Left ventricle myocardium inferior (tissue), 1 donor: ENCODE measurements at regions not wholly inside any gene's neighbourhood (a gene's known extent, or its start where the extent isn't known, plus 50 kb on each side); places are given as distances from the start of the nearest gene placed in this dataset.
"Not testable (repeated sequence)": the region's sequence is repeated elsewhere in the genome, so short reads cannot be mapped to it uniquely, and the experiment has no call there.

Experiments
- DNase-seq: peaks from one replicate; pipeline ENCODE4 v3.0.0-alpha.2; 2020
- H3K27ac ChIP-seq: fragments of 200-600 bp; replicated peaks from 2 replicates; pipeline ENCODE4 v1.8.0; 2021
- H3K27me3 ChIP-seq: fragments of 200-600 bp; 2 replicates; pipeline ENCODE4 v1.8.0; 2021; ENCODE audit warnings: low read depth
- H3K36me3 ChIP-seq: fragments of 200-600 bp; 2 replicates; pipeline ENCODE4 v1.8.0; 2021
- H3K4me1 ChIP-seq: fragments of 200-600 bp; 2 replicates; pipeline ENCODE4 v1.8.0; 2021
- H3K4me3 ChIP-seq: fragments of 200-600 bp; 2 replicates; pipeline ENCODE4 v1.8.0; 2021; ENCODE audit warnings: mild to moderate bottlenecking, moderate library complexity
- H3K9me3 ChIP-seq: fragments of 200-600 bp; replicated peaks from 2 replicates; pipeline ENCODE4 v1.8.0; 2021
- intact Hi-C: fragments of 100-400 bp; cut with micrococcal nuclease; formaldehyde crosslinking; loops from one replicate; pipeline ENCODE4 v1.11.0; 2022
- TF ChIP-seq, protein P1 (sequence below): fragments of 200-600 bp; IDR thresholded peaks from 2 replicates; pipeline ENCODE4 v1.8.0; 2021; ENCODE audit warnings: antibody characterized with exemption, mild to moderate bottlenecking, borderline replicate concordance
- donor health status: DM: no; HTN: yes; CAD: no; lungs with severe emphysema.

DNA sequence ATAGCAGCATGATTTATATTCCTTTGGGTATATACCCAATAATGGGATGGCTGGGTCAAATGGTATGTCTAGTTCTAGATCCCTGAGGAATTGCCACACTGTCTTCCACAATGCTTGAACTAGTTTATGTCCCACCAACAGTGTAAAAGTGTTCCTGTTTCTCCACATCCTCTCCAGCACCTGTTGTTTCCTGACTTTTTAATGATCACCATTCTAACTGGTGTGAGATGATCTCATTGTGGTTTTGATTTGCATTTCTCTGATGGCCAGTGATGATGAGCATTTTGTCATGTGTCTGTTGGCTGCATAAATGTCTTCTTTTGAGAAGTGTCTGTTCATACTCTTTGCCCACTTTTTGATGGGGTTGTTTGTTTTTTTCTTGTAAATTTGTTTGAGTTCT, 54.0 kb upstream of the GPR89A start:
- H3K27ac ChIP-seq, intact Hi-C loops, DNase-seq, H3K27me3 ChIP-seq, H3K4me3 ChIP-seq, H3K4me1 ChIP-seq, H3K36me3 ChIP-seq: not testable (repeated sequence)
- peaks cover 12% of the 10 kb centered on the region for H3K9me3 ChIP-seq

DNA sequence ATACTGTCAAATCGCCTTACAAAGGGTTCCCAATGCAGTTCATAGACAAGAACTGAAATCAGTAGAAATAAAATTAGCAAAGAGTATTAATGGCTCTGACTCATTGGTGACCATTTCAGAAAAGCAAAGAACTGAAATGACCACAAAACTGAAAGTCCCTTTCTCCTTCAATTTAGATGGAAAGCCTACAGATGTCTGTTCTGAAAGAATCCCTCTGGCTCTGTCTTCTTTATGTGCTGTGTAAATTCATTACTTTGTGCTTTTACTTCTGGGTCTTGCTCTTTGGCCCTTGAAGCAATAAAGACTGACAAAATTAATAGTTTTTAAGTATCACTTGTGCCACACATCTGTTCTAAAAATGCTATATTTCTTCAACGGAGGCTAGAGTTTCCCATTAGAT, 62.7 kb upstream of the GPR89A start:
- DNase-seq: no peak
- Histone ChIP-seq H3K9me3 (no peaks in the 10 kb centered on the region), H3K4me1 (no peaks in the 10 kb centered on the region), H3K36me3 (no peaks in the 10 kb centered on the region), H3K27me3 (peaks cover 33% of the 10 kb centered on the region), H3K27ac (no peak overlapping the region), H3K4me3 (no peak overlapping the region)
- TF ChIP-seq, protein P1, sequence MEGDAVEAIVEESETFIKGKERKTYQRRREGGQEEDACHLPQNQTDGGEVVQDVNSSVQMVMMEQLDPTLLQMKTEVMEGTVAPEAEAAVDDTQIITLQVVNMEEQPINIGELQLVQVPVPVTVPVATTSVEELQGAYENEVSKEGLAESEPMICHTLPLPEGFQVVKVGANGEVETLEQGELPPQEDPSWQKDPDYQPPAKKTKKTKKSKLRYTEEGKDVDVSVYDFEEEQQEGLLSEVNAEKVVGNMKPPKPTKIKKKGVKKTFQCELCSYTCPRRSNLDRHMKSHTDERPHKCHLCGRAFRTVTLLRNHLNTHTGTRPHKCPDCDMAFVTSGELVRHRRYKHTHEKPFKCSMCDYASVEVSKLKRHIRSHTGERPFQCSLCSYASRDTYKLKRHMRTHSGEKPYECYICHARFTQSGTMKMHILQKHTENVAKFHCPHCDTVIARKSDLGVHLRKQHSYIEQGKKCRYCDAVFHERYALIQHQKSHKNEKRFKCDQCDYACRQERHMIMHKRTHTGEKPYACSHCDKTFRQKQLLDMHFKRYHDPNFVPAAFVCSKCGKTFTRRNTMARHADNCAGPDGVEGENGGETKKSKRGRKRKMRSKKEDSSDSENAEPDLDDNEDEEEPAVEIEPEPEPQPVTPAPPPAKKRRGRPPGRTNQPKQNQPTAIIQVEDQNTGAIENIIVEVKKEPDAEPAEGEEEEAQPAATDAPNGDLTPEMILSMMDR: no peak
- intact Hi-C loops: no loop called here

DNA sequence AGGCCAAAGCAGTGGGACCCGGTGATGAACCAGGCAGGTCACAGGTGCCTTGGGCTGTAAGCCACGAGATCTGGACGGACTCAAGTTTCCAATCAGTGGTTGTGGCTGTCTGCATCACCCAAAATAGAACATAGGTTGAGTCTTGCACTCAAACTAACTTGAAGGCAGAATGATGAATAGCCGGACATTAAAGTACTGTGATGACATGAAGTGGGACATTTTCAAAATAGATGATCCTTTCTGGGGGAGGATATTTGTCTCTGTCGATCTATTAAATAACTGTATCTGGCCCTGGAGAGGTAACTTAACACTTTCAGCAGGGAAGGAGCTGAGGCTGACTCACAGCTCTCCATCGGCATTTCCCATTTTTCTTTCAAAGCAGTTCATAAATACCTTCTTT, 66.1 kb upstream of the GPR89A start:
- H3K9me3 ChIP-seq, H3K36me3 ChIP-seq, H3K4me1 ChIP-seq, intact Hi-C loops, H3K27ac ChIP-seq, DNase-seq, H3K4me3 ChIP-seq: not testable (repeated sequence)
- peaks cover 33% of the 10 kb centered on the region for H3K27me3 ChIP-seq

DNA sequence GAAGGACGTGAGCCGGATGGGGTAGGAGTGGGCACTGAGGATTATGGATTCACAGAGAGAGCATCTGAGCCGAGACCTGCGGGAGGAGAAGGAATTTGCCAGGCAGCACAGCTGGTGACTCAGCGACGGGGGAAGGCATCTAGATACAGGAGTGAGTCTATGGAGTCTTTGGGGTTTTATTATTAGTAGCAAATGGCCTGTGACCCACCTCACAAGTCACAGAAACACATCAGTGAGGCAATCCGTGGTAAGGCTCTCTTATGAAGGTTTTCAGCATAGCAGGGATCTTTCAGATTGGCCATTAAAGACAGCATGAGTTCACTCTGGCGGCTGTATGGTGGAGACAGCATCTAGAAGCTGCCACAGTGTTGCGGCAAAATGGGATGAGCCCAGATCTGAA, 66.5 kb upstream of the GPR89A start:
- H3K4me1 ChIP-seq, H3K9me3 ChIP-seq, H3K4me3 ChIP-seq, H3K27ac ChIP-seq, DNase-seq, intact Hi-C loops, H3K36me3 ChIP-seq: not testable (repeated sequence)
- peaks cover 33% of the 10 kb centered on the region for H3K27me3 ChIP-seq

DNA sequence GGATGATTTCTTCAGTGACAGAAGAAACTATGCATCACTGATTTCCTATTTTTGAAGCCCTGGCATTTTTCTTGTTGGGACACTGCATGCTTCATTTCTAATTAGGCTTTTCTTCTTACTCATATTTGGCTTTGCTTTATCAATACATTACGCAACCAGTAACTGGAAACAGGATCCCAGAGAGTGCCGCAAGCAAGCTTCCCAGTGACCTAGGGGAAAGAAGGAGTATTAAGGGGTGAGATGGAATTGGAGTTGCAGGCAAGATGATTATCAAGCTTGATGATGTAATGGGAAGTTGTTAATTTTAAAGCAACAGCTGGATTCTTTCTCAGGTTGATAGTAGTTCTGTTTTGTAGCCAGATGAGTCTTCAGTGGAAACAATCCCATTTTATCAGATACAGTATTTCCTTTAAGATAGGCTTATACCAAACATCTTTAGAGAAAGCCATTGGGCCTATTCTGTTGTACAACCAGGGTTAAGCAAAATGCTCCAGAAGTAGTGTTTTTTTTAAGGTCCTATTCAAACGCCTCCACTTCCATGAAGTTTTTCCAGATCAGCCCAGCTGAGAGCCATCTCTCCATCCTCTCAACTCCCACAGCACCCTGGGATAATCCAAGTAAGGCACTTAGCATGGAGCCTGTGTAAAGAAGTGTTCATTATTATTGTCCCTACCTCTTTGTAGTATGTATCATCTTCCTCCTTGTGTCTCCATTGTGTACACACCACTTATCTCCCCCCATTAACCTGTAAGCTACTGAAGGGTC, 69.5 kb upstream of the GPR89A start:
- H3K4me3 ChIP-seq, intact Hi-C loops, H3K36me3 ChIP-seq, H3K9me3 ChIP-seq, H3K4me1 ChIP-seq: not testable (repeated sequence)
- DNase-seq: peak; percentile 16
- peak overlapping the region; percentile 65 for H3K27ac ChIP-seq
- H3K27me3 ChIP-seq: peaks cover 19% of the 10 kb centered on the region

DNA sequence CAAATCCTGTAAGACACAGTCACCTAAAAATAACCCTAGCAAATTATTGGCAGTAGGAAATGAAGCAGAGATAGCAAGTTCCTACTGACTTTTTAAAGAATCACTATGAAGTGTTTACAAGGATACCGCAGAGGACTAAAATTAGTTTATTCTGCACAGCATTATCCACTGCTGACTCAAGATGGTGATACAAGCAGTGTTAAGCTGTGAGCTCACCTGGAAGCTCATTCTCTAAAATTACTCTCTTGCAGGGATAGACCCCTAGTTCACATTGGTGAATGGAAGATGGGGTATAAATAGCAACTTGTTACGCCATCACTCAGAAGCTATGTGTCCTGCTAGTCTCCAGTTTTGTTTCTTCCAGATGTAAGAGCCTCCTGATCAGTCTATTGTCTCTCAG, 70.8 kb upstream of the GPR89A start:
- H3K27ac ChIP-seq, DNase-seq, H3K4me1 ChIP-seq, H3K9me3 ChIP-seq, H3K36me3 ChIP-seq, intact Hi-C loops, H3K4me3 ChIP-seq: not testable (repeated sequence)
- peaks cover 11% of the 10 kb centered on the region for H3K27me3 ChIP-seq

DNA sequence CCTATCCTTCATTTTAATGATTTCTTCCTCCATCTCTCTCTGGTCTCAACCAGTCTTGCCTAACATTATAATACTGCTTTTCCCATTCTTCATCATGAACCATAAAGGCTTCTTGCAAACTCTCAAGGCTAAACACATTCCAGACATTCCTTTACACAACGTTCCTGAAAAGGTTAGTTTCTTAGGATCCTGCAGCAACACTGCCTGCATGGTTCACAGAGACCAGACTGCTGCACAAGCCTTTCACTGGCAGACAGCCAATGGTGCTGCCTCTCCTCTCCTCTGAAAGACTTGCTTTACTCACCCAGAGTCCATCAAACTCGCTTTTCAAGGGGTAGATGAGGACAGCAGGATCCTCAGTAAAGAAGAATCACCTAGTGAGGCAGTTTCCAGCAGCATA, 72.3 kb upstream of the GPR89A start:
- DNase-seq, H3K27ac ChIP-seq, H3K9me3 ChIP-seq, H3K4me1 ChIP-seq, intact Hi-C loops, H3K4me3 ChIP-seq, H3K36me3 ChIP-seq: not testable (repeated sequence)
- H3K27me3 ChIP-seq: peaks cover 11% of the 10 kb centered on the region

DNA sequence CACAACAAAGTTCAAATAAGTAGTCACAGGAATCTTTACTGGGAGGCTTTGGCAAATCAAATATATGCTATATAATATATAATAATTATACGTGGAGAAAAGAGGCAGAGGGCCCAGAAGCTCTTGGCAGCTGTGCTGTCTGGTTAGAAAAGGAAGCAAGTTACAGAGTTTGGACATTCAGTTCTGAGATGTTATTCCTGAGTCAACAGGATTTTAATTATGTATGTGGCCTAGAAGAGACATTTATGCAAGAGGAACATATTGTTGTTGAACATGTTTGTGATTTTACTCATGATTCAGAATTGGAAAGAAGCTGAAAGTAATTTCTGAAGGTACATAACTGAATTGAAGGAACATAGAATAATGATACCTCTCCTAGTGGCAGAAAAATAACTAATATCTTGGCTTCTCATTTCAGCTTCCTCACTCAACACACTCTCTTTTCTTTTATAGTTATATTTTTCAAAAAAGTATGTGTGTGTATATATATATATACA, 79.7 kb upstream of the GPR89A start:
- peaks cover 22% of the 10 kb centered on the region for H3K27me3 ChIP-seq
- intact Hi-C loops, H3K4me1 ChIP-seq, H3K36me3 ChIP-seq, DNase-seq, H3K9me3 ChIP-seq, H3K4me3 ChIP-seq, H3K27ac ChIP-seq: not testable (repeated sequence)

DNA sequence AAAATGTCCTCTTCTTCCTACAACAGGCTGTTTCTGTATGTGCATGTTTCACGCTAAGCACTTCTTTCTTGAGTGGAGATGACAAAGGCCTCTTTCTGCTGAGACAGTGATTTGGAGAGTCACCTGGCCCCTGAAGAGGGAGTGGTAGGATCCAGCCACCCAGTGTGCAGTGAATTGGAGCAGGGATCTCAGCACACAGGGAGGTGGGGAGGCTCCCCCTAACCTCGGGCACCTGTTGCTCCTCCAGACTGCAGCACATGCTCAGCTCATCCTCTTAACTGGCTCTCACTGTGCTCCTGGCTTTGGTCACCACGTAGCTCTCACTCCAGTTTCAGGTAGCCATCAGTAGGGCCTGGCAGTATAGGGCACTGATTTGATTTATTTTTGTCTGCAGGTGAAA, 87.6 kb upstream of the GPR89A start:
- H3K4me1 ChIP-seq, H3K36me3 ChIP-seq, H3K27me3 ChIP-seq, H3K9me3 ChIP-seq, H3K27ac ChIP-seq, intact Hi-C loops, H3K4me3 ChIP-seq, DNase-seq: not testable (repeated sequence)

DNA sequence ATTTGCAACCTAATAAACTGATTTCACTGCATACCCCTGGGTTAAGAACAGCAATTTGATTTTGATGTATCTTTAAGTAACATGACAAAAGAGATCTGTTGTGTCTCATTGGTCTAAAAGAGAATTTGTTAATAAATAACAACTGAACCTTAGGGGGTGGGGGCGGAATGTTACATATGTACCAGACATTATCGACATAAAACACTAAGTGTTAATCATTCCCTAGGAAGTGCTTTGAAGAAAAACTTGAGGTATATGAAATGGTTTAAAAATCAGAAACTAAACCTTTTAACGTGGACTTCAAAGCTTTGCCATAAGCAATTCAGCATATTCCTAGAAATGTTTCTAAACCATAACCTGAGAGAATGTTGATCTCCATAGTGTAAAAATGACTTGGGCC, 88.5 kb upstream of the GPR89A start:
- DNase-seq, H3K27ac ChIP-seq, H3K4me3 ChIP-seq, H3K9me3 ChIP-seq, H3K27me3 ChIP-seq, H3K4me1 ChIP-seq, intact Hi-C loops, H3K36me3 ChIP-seq: not testable (repeated sequence)

DNA sequence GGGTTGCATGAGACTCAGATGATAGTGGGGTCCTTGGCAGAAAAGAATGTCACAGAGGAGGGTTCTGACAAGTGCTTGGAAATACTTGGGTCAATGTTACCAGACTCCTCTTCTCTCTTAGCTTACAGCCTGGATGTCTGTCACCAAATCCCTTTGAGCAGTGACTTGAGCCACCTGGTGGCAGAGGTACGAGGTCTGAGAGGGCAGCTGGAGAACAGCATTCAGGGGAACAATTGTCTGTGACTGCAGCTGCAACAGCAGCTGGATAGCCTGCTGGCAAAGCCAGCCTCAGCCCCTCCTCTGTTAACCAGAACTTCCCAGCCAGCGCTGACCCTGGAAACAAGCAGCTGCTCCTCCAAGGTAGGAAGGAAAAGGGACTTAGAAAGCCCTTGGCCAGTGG, 87.6 kb upstream of the NBPF20 start:
- intact Hi-C loops, H3K27me3 ChIP-seq, H3K36me3 ChIP-seq, H3K4me1 ChIP-seq, H3K27ac ChIP-seq, H3K4me3 ChIP-seq, DNase-seq, H3K9me3 ChIP-seq: not testable (repeated sequence)

DNA sequence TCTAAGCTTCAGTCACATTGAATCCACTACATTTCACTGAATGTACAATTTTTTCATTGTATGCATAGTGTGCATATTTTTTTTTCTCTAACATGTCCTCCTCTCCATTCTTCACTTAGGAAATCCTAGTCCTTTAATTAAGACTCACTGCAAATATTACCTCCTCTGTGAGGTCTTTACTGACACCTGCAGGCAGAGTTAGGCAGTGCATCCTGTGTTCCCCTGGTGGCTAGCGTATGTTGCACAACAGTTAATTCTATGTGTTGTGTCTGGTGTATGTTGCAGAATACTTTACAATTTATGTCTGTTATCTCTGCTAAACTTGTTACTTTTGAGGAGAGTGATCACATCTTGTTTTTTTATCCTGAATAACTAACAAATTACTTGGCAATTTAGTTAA, 82.7 kb upstream of the NBPF20 start:
- H3K27me3 ChIP-seq, H3K9me3 ChIP-seq, H3K27ac ChIP-seq, H3K4me3 ChIP-seq, H3K4me1 ChIP-seq, intact Hi-C loops, H3K36me3 ChIP-seq, DNase-seq: not testable (repeated sequence)
